ENCODE measurements at regions not wholly inside any gene's neighbourhood (a gene's known extent, or its start where the extent isn't known, plus 50 kb on each side); places are given as distances from the start of the nearest gene placed in this dataset.

- no peak for TF ChIP-seq CTCF (IDR thresholded peaks at IDR 0.05; ENCODE audit: insufficient read depth, low read depth, low read length)
- Histone ChIP-seq H3K36me3 (ENCODE audit: control insufficient read depth, insufficient read depth, low read length) (no peaks in the 10 kb centered on the region), H3K27me3 (ENCODE audit: control insufficient read depth, insufficient read depth, low read length) (peaks cover 4% of the 10 kb centered on the region; the same call in 1 of the 2 replicates), H3K4me3 (ENCODE audit: low read depth, low read length) (no peak overlapping the region)
- ChIA-PET POLR2A (no interaction called here), CTCF (interaction anchor here (1.3 to 2.9 kb wide), 2 partner anchors 11 kb away, joined by 3 to 9 read pairs; no protein-coding TSS in a partner anchor)
- DNase-seq (ENCODE audit: low read depth): no peak
Observed at GRCh38 chr7:91323626-91324158, 59.5 kb downstream of the FZD1 start.

- CTCF ChIA-PET: interaction anchor here (1.3 to 2.9 kb wide), 2 partner anchors 10 to 12 kb away, joined by 3 to 9 read pairs; no protein-coding TSS in a partner anchor
- no peaks in the 10 kb centered on the region for H3K36me3 ChIP-seq (ENCODE audit: control insufficient read depth, insufficient read depth, low read length)
- DNase-seq (ENCODE audit: low read depth): no peak
- no peak overlapping the region for H3K4me3 ChIP-seq (ENCODE audit: low read depth, low read length)
- peaks cover 4% of the 10 kb centered on the region; the same call in 1 of the 2 replicates for H3K27me3 ChIP-seq (ENCODE audit: control insufficient read depth, insufficient read depth, low read length)
- POLR2A ChIA-PET: no interaction called here
- no peak for TF ChIP-seq CTCF (IDR thresholded peaks at IDR 0.05; ENCODE audit: insufficient read depth, low read depth, low read length)
Observed at GRCh38 chr7:91324663-91325062, 60.4 kb downstream of the FZD1 start.

GRCh38 chr7:91325726-91326125 is 61.5 kb downstream of the FZD1 start:
- no peak for TF ChIP-seq CTCF (IDR thresholded peaks at IDR 0.05; ENCODE audit: insufficient read depth, low read depth, low read length)
- no peak overlapping the region for H3K4me3 ChIP-seq (ENCODE audit: low read depth, low read length)
- ChIA-PET POLR2A (no interaction called here), CTCF (no interaction called here)
- H3K36me3 ChIP-seq (ENCODE audit: control insufficient read depth, insufficient read depth, low read length): no peaks in the 10 kb centered on the region
- H3K27me3 ChIP-seq (ENCODE audit: control insufficient read depth, insufficient read depth, low read length): peaks cover 4% of the 10 kb centered on the region; the same call in 1 of the 2 replicates
- DNase-seq (ENCODE audit: low read depth): no peak

- H3K36me3 ChIP-seq (ENCODE audit: control insufficient read depth, insufficient read depth, low read length): no peaks in the 10 kb centered on the region
- ChIA-PET POLR2A (no interaction called here), CTCF (no interaction called here)
- no peak for TF ChIP-seq CTCF (IDR thresholded peaks at IDR 0.05; ENCODE audit: insufficient read depth, low read depth, low read length)
- H3K27me3 ChIP-seq (ENCODE audit: control insufficient read depth, insufficient read depth, low read length): peaks cover 4% of the 10 kb centered on the region; the same call in 1 of the 2 replicates
- DNase-seq (ENCODE audit: low read depth): no peak
- no peak overlapping the region for H3K4me3 ChIP-seq (ENCODE audit: low read depth, low read length)
Observed at GRCh38 chr7:91326516-91327199, 62.4 kb downstream of the FZD1 start.

DNA sequence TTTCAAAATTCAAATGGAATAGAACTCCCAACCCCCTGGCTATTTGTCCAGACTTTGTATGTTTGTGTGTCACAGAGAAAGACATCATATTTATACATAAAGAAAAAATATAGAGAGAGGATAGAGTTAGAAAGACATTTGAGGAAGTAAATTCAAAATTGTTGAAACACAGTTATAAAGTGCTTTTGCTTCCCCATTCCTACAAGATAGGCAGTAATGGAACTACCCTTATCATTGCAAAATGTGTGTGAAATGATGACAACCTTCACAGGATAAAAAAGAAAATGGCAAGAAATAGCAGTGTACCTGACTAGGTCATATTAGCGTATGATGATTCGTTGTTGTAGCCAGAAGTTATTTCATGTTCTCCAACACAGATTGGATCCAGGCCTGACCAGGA is 63.1 kb downstream of the FZD1 start:
- CTCF ChIA-PET: no interaction called here
- no peak for DNase-seq (ENCODE audit: low read depth)
- H3K4me3 ChIP-seq (ENCODE audit: low read depth, low read length): no peak overlapping the region
- TF ChIP-seq CTCF (IDR thresholded peaks at IDR 0.05; ENCODE audit: insufficient read depth, low read depth, low read length): no peak
- POLR2A ChIA-PET: no interaction called here
- H3K27me3 ChIP-seq (ENCODE audit: control insufficient read depth, insufficient read depth, low read length): peaks cover 4% of the 10 kb centered on the region; the same call in 1 of the 2 replicates
- H3K36me3 ChIP-seq (ENCODE audit: control insufficient read depth, insufficient read depth, low read length): no peaks in the 10 kb centered on the region
